Ishikawa (cell line): ENCODE measurements at regions not wholly inside any gene's neighbourhood (a gene's known extent, or its start where the extent isn't known, plus 50 kb on each side); places are given as distances from the start of the nearest gene placed in this dataset.

Source experiments
- CEBPB ChIP-seq: IDR thresholded peaks from 2 replicates; pipeline ENCODE4 v1.6.1; 2012
- CREB1 ChIP-seq: IDR thresholded peaks from 2 replicates; pipeline ENCODE4 v1.6.1; 2012; ENCODE audit warnings: low read depth
- EP300 ChIP-seq: IDR thresholded peaks from 2 replicates; pipeline ENCODE4 v1.6.1; 2012; ENCODE audit warnings: borderline replicate concordance
- FOXM1 ChIP-seq: IDR thresholded peaks from 2 replicates; pipeline ENCODE4 v1.6.1; 2012; ENCODE audit warnings: low read depth, borderline replicate concordance
- NFIC ChIP-seq: IDR thresholded peaks from 2 replicates; pipeline ENCODE4 v1.6.1; 2012
- RAD21 ChIP-seq: IDR thresholded peaks from 2 replicates; pipeline ENCODE4 v1.6.1; 2012; ENCODE audit warnings: low read depth
- TAF1 ChIP-seq: IDR thresholded peaks from 2 replicates; pipeline ENCODE4 v1.6.1; 2012; ENCODE audit warnings: low read depth, mild to moderate bottlenecking
- TCF12 ChIP-seq: IDR thresholded peaks from 2 replicates; pipeline ENCODE4 v1.6.1; 2012; ENCODE audit warnings: low read depth
- TEAD4 ChIP-seq: IDR thresholded peaks from 2 replicates; pipeline ENCODE4 v1.6.1; 2012
- USF1 ChIP-seq: IDR thresholded peaks from 2 replicates; pipeline ENCODE4 v1.6.1; 2012
- YY1 ChIP-seq: IDR thresholded peaks from 2 replicates; pipeline ENCODE4 v1.6.1; 2012; ENCODE audit warnings: low read depth
- ZBTB7A ChIP-seq: IDR thresholded peaks from 2 replicates; pipeline ENCODE4 v1.6.1; 2012; ENCODE audit warnings: low read depth
- TF ChIP-seq, protein P1 (sequence below): IDR thresholded peaks from 2 replicates; pipeline ENCODE4 v1.6.1; 2012
- TF ChIP-seq, protein P2 (sequence below): IDR thresholded peaks from 2 replicates; pipeline ENCODE4 v1.6.1; 2012; ENCODE audit warnings: low read depth, mild to moderate bottlenecking

DNA sequence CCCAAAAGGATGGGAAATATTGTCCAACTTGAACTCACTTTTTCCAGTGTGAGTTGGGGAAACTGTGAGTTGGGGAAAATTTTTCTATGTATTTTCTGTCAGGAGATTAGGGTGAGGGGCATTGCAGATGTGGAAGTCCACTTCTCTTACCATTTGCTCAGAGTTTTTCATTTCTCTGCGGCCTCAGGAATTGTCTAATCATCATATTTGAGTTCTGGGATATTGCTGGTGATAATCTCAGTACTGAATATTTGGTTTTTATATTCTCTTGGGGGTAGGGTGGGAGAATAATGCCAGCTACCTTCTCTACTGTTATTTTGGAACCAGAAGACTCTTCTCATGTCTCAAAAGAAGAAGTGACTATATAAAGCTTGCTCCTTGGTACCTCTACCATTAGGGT, 141.3 kb upstream of the SLC13A1 start:
- TF ChIP-seq TCF12 (no peak), RAD21 (no peak), USF1 (no peak), CREB1 (no peak), EP300 (no peak), TAF1 (no peak), YY1 (no peak), FOXM1 (no peak), CEBPB (no peak), ZBTB7A (no peak), NFIC (no peak), TEAD4 (no peak)
- TF ChIP-seq, protein P1, sequence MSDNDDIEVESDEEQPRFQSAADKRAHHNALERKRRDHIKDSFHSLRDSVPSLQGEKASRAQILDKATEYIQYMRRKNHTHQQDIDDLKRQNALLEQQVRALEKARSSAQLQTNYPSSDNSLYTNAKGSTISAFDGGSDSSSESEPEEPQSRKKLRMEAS: no peak
- TF ChIP-seq, protein P2, sequence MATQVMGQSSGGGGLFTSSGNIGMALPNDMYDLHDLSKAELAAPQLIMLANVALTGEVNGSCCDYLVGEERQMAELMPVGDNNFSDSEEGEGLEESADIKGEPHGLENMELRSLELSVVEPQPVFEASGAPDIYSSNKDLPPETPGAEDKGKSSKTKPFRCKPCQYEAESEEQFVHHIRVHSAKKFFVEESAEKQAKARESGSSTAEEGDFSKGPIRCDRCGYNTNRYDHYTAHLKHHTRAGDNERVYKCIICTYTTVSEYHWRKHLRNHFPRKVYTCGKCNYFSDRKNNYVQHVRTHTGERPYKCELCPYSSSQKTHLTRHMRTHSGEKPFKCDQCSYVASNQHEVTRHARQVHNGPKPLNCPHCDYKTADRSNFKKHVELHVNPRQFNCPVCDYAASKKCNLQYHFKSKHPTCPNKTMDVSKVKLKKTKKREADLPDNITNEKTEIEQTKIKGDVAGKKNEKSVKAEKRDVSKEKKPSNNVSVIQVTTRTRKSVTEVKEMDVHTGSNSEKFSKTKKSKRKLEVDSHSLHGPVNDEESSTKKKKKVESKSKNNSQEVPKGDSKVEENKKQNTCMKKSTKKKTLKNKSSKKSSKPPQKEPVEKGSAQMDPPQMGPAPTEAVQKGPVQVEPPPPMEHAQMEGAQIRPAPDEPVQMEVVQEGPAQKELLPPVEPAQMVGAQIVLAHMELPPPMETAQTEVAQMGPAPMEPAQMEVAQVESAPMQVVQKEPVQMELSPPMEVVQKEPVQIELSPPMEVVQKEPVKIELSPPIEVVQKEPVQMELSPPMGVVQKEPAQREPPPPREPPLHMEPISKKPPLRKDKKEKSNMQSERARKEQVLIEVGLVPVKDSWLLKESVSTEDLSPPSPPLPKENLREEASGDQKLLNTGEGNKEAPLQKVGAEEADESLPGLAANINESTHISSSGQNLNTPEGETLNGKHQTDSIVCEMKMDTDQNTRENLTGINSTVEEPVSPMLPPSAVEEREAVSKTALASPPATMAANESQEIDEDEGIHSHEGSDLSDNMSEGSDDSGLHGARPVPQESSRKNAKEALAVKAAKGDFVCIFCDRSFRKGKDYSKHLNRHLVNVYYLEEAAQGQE: no peak
